ENCODE measurements at regions not wholly inside any gene's neighbourhood (a gene's known extent, or its start where the extent isn't known, plus 50 kb on each side); places are given as distances from the start of the nearest gene placed in this dataset.
A peak's percentile ranks its signal among the peaks of the same experiment; 100 is the strongest.

GRCh38 chr9:80878556-80878955 is 810.8 kb downstream of the TLE1 start:
- no peak overlapping the region for H4K91ac ChIP-seq (ENCODE audit: low read length)
- H3K27ac ChIP-seq (ENCODE audit: low read length, poor library complexity, severe bottlenecking): no peak overlapping the region
- no peak overlapping the region for H2BK12ac ChIP-seq (ENCODE audit: low read length in 2 of 2)
- no peak overlapping the region for H3K4me2 ChIP-seq (ENCODE audit: low read length, poor library complexity, severe bottlenecking)
- peak; percentile 72 for DNase-seq
- no peak overlapping the region for H2BK120ac ChIP-seq (ENCODE audit: low read depth, low read length)
- H3K9ac ChIP-seq (ENCODE audit: low read length): no peak overlapping the region
- H3K79me1 ChIP-seq (replicated peaks; ENCODE audit: low read length, poor library complexity, severe bottlenecking): no peaks in the 10 kb centered on the region
- H2BK15ac ChIP-seq (ENCODE audit: low read depth, poor library complexity, severe bottlenecking): no peak overlapping the region
- peaks cover 2% of the 10 kb centered on the region for H3K4me1 ChIP-seq (ENCODE audit: control insufficient read depth, insufficient read depth, low read depth, low read length)
- H3K4me3 ChIP-seq (ENCODE audit: insufficient read depth in 1 of 2, low read depth in 1 of 2, low read length in 2 of 2): no peak overlapping the region
- no peak overlapping the region for H4K8ac ChIP-seq (ENCODE audit: low read length)
- no peak overlapping the region for H3K23ac ChIP-seq (ENCODE audit: low read length in 2 of 2)
- H3K4ac ChIP-seq (ENCODE audit: low read depth in 1 of 2, low read length in 2 of 2): no peak overlapping the region
- no peaks in the 10 kb centered on the region for H3K36me3 ChIP-seq (ENCODE audit: control insufficient read depth in 1 of 2, insufficient read depth in 2 of 2, low read depth in 1 of 2, low read length in 2 of 2)
- no peaks in the 10 kb centered on the region for H3K27me3 ChIP-seq (ENCODE audit: control insufficient read depth in 1 of 2, insufficient read depth in 1 of 2, low read length in 2 of 2)
- H3K14ac ChIP-seq (ENCODE audit: low read length in 2 of 2): no peak overlapping the region
- no peaks in the 10 kb centered on the region for H3K9me3 ChIP-seq (ENCODE audit: control insufficient read depth, low read length)
- H2AFZ ChIP-seq (ENCODE audit: low read depth, low read length): no peak overlapping the region
- H2AK5ac ChIP-seq (ENCODE audit: low read length, severe bottlenecking): no peak overlapping the region
- no peak overlapping the region for H2BK5ac ChIP-seq (ENCODE audit: low read depth, low read length, poor library complexity, severe bottlenecking)
- H3K18ac ChIP-seq (ENCODE audit: low read depth in 1 of 2, low read length in 2 of 2): no peak overlapping the region
- 22% methylated on average over 1 of the region's 2 CpGs for WGBS

GRCh38 chr9:80875947-80876346 is 813.4 kb downstream of the TLE1 start:
- H3K18ac ChIP-seq (ENCODE audit: low read depth in 1 of 2, low read length in 2 of 2): peak overlapping the region in 1 of 2 experiments; percentile 54
- H3K9ac ChIP-seq (ENCODE audit: low read length): no peak overlapping the region
- peak overlapping the region; percentile 72 for H4K8ac ChIP-seq (ENCODE audit: low read length)
- H3K9me3 ChIP-seq (ENCODE audit: control insufficient read depth, low read length): no peaks in the 10 kb centered on the region
- no peaks in the 10 kb centered on the region for H3K79me1 ChIP-seq (replicated peaks; ENCODE audit: low read length, poor library complexity, severe bottlenecking)
- no peak overlapping the region for H3K4ac ChIP-seq (ENCODE audit: low read depth in 1 of 2, low read length in 2 of 2)
- no peak overlapping the region for H3K27ac ChIP-seq (ENCODE audit: low read length, poor library complexity, severe bottlenecking)
- no peaks in the 10 kb centered on the region for H3K27me3 ChIP-seq (ENCODE audit: control insufficient read depth in 1 of 2, insufficient read depth in 1 of 2, low read length in 2 of 2)
- peak overlapping the region in 1 of 2 experiments; percentile 77 for H2BK12ac ChIP-seq (ENCODE audit: low read length in 2 of 2)
- no peak overlapping the region for H3K23ac ChIP-seq (ENCODE audit: low read length in 2 of 2)
- H3K4me2 ChIP-seq (ENCODE audit: low read length, poor library complexity, severe bottlenecking): no peak overlapping the region
- no peak overlapping the region for H2AFZ ChIP-seq (ENCODE audit: low read depth, low read length)
- H2AK5ac ChIP-seq (ENCODE audit: low read length, severe bottlenecking): no peak overlapping the region
- H2BK5ac ChIP-seq (ENCODE audit: low read depth, low read length, poor library complexity, severe bottlenecking): no peak overlapping the region
- DNase-seq: peak; percentile 36
- H3K36me3 ChIP-seq (ENCODE audit: control insufficient read depth in 1 of 2, insufficient read depth in 2 of 2, low read depth in 1 of 2, low read length in 2 of 2): no peaks in the 10 kb centered on the region
- H3K4me1 ChIP-seq (ENCODE audit: control insufficient read depth, insufficient read depth, low read depth, low read length): no peaks in the 10 kb centered on the region
- no peak overlapping the region for H3K4me3 ChIP-seq (ENCODE audit: insufficient read depth in 1 of 2, low read depth in 1 of 2, low read length in 2 of 2)
- H2BK15ac ChIP-seq (ENCODE audit: low read depth, poor library complexity, severe bottlenecking): no peak overlapping the region
- 45% methylated on average over 3 of the region's 4 CpGs for WGBS
- no peak overlapping the region for H4K91ac ChIP-seq (ENCODE audit: low read length)
- H2BK120ac ChIP-seq (ENCODE audit: low read depth, low read length): no peak overlapping the region
- H3K14ac ChIP-seq (ENCODE audit: low read length in 2 of 2): no peak overlapping the region

- Histone ChIP-seq H3K27me3 (ENCODE audit: control insufficient read depth in 1 of 2, insufficient read depth in 1 of 2, low read length in 2 of 2) (no peaks in the 10 kb centered on the region), H4K91ac (ENCODE audit: low read length) (no peak overlapping the region)
- no CpG with 5 or more reads among the region's 1 CpG for WGBS
These were observed 815.1 kb downstream of the TLE1 start for GRCh38 chr9:80874276-80874675.

GRCh38 chr9:80873861-80874260 is 815.5 kb downstream of the TLE1 start:
- no peak overlapping the region for H3K4me3 ChIP-seq (ENCODE audit: insufficient read depth in 1 of 2, low read depth in 1 of 2, low read length in 2 of 2)
- H3K23ac ChIP-seq (ENCODE audit: low read length in 2 of 2): no peak overlapping the region
- no peak overlapping the region for H2AK5ac ChIP-seq (ENCODE audit: low read length, severe bottlenecking)
- no peak overlapping the region for H2BK5ac ChIP-seq (ENCODE audit: low read depth, low read length, poor library complexity, severe bottlenecking)
- no peak overlapping the region for H3K4ac ChIP-seq (ENCODE audit: low read depth in 1 of 2, low read length in 2 of 2)
- H3K79me1 ChIP-seq (replicated peaks; ENCODE audit: low read length, poor library complexity, severe bottlenecking): no peaks in the 10 kb centered on the region
- H3K14ac ChIP-seq (ENCODE audit: low read length in 2 of 2): no peak overlapping the region
- no peak overlapping the region for H2AFZ ChIP-seq (ENCODE audit: low read depth, low read length)
- H3K4me1 ChIP-seq (ENCODE audit: control insufficient read depth, insufficient read depth, low read depth, low read length): no peaks in the 10 kb centered on the region
- H3K9ac ChIP-seq (ENCODE audit: low read length): no peak overlapping the region
- no peaks in the 10 kb centered on the region for H3K36me3 ChIP-seq (ENCODE audit: control insufficient read depth in 1 of 2, insufficient read depth in 2 of 2, low read depth in 1 of 2, low read length in 2 of 2)
- no CpG with 5 or more reads among the region's 2 CpGs for WGBS
- H2BK120ac ChIP-seq (ENCODE audit: low read depth, low read length): no peak overlapping the region
- H2BK12ac ChIP-seq (ENCODE audit: low read length in 2 of 2): no peak overlapping the region
- H3K18ac ChIP-seq (ENCODE audit: low read depth in 1 of 2, low read length in 2 of 2): no peak overlapping the region
- no peaks in the 10 kb centered on the region for H3K9me3 ChIP-seq (ENCODE audit: control insufficient read depth, low read length)
- no peak overlapping the region for H3K27ac ChIP-seq (ENCODE audit: low read length, poor library complexity, severe bottlenecking)
- H2BK15ac ChIP-seq (ENCODE audit: low read depth, poor library complexity, severe bottlenecking): no peak overlapping the region
- no peak overlapping the region for H4K91ac ChIP-seq (ENCODE audit: low read length)
- DNase-seq: peak; percentile 74
- H3K4me2 ChIP-seq (ENCODE audit: low read length, poor library complexity, severe bottlenecking): no peak overlapping the region
- no peaks in the 10 kb centered on the region for H3K27me3 ChIP-seq (ENCODE audit: control insufficient read depth in 1 of 2, insufficient read depth in 1 of 2, low read length in 2 of 2)
- H4K8ac ChIP-seq (ENCODE audit: low read length): no peak overlapping the region

More at GRCh38 chr9:80874276-80874675, 815.1 kb downstream of the TLE1 start:
- no peak overlapping the region for H3K9ac ChIP-seq (ENCODE audit: low read length)
- no peak overlapping the region for H3K4me3 ChIP-seq (ENCODE audit: insufficient read depth in 1 of 2, low read depth in 1 of 2, low read length in 2 of 2)
- no peak overlapping the region for H2AK5ac ChIP-seq (ENCODE audit: low read length, severe bottlenecking)
- H2BK15ac ChIP-seq (ENCODE audit: low read depth, poor library complexity, severe bottlenecking): no peak overlapping the region
- no peak overlapping the region for H3K27ac ChIP-seq (ENCODE audit: low read length, poor library complexity, severe bottlenecking)
- no peak overlapping the region for H3K4ac ChIP-seq (ENCODE audit: low read depth in 1 of 2, low read length in 2 of 2)
- H2BK12ac ChIP-seq (ENCODE audit: low read length in 2 of 2): no peak overlapping the region
- no peaks in the 10 kb centered on the region for H3K9me3 ChIP-seq (ENCODE audit: control insufficient read depth, low read length)
- H3K4me1 ChIP-seq (ENCODE audit: control insufficient read depth, insufficient read depth, low read depth, low read length): no peaks in the 10 kb centered on the region
- no peak overlapping the region for H2AFZ ChIP-seq (ENCODE audit: low read depth, low read length)
- no peaks in the 10 kb centered on the region for H3K36me3 ChIP-seq (ENCODE audit: control insufficient read depth in 1 of 2, insufficient read depth in 2 of 2, low read depth in 1 of 2, low read length in 2 of 2)
- H4K8ac ChIP-seq (ENCODE audit: low read length): no peak overlapping the region
- no peak overlapping the region for H2BK120ac ChIP-seq (ENCODE audit: low read depth, low read length)
- no peak overlapping the region for H3K14ac ChIP-seq (ENCODE audit: low read length in 2 of 2)
- H3K18ac ChIP-seq (ENCODE audit: low read depth in 1 of 2, low read length in 2 of 2): no peak overlapping the region
- H2BK5ac ChIP-seq (ENCODE audit: low read depth, low read length, poor library complexity, severe bottlenecking): no peak overlapping the region
- peak; percentile 86 for DNase-seq
- no peaks in the 10 kb centered on the region for H3K79me1 ChIP-seq (replicated peaks; ENCODE audit: low read length, poor library complexity, severe bottlenecking)
- no peak overlapping the region for H3K4me2 ChIP-seq (ENCODE audit: low read length, poor library complexity, severe bottlenecking)
- no peak overlapping the region for H3K23ac ChIP-seq (ENCODE audit: low read length in 2 of 2)

Measured in mesenchymal stem cell (in vitro differentiated cells and primary cell).